ENCODE measurements at regions not wholly inside any gene's neighbourhood (a gene's known extent, or its start where the extent isn't known, plus 50 kb on each side); places are given as distances from the start of the nearest gene placed in this dataset.

GRCh38 chr4:11727903-11728564 is 299.3 kb upstream of the HS3ST1 start:
- no peak for DNase-seq

GRCh38 chr4:11724731-11725130 is 296.0 kb upstream of the HS3ST1 start:
- DNase-seq: no peak

- no peak for DNase-seq
Measured at GRCh38 chr4:11722223-11722622, 293.5 kb upstream of the HS3ST1 start.

- DNase-seq: no peak
Measured at GRCh38 chr4:11720292-11720691, 291.6 kb upstream of the HS3ST1 start.

- no peak for DNase-seq
Measured at GRCh38 chr4:11719879-11720278, 291.2 kb upstream of the HS3ST1 start.

GRCh38 chr4:11715753-11716521 is 287.2 kb upstream of the HS3ST1 start:
- DNase-seq: no peak

GRCh38 chr4:11710453-11711093 is 281.9 kb upstream of the HS3ST1 start:
- DNase-seq: no peak

- DNase-seq: no peak
Measured at GRCh38 chr4:11704186-11704830, 275.6 kb upstream of the HS3ST1 start.

GRCh38 chr4:11702886-11703557 is 274.3 kb upstream of the HS3ST1 start:
- DNase-seq: no peak

- no peak for DNase-seq
Measured at GRCh38 chr4:11701966-11702725, 273.5 kb upstream of the HS3ST1 start.

GRCh38 chr4:11700751-11701226 is 272.1 kb upstream of the HS3ST1 start:
- no peak for DNase-seq

GRCh38 chr4:11698846-11699590 is 270.3 kb upstream of the HS3ST1 start:
- DNase-seq: no peak

- no peak for DNase-seq
Measured at GRCh38 chr4:11698033-11698432, 269.3 kb upstream of the HS3ST1 start.

- DNase-seq: no peak
Measured at GRCh38 chr4:11693693-11694092, 265.0 kb upstream of the HS3ST1 start.

- no peak for DNase-seq
Measured at GRCh38 chr4:11691236-11691635, 262.5 kb upstream of the HS3ST1 start.

GRCh38 chr4:11687727-11688126 is 259.0 kb upstream of the HS3ST1 start:
- no peak for DNase-seq

- DNase-seq: no peak
Measured at GRCh38 chr4:11685481-11685880, 256.8 kb upstream of the HS3ST1 start.

- DNase-seq: no peak
Measured at GRCh38 chr4:11675051-11675800, 246.5 kb upstream of the HS3ST1 start.

- no peak for DNase-seq
Measured at GRCh38 chr4:11670304-11670703, 241.6 kb upstream of the HS3ST1 start.

- DNase-seq: no peak
Measured at GRCh38 chr4:11669156-11669555, 240.5 kb upstream of the HS3ST1 start.

- DNase-seq: no peak
Measured at GRCh38 chr4:11663114-11663513, 234.4 kb upstream of the HS3ST1 start.

All from activated T-cell treated with anti-CD3 and anti-CD28 coated beads, Interleukin-2, amount 50 U/mL, for 1 hour (primary cell).